ENCODE measurements at regions not wholly inside any gene's neighbourhood (a gene's known extent, or its start where the extent isn't known, plus 50 kb on each side); places are given as distances from the start of the nearest gene placed in this dataset.
"Not testable (repeated sequence)": the region's sequence is repeated elsewhere in the genome, so short reads cannot be mapped to it uniquely, and the experiment has no call there.

- DNase-seq (ENCODE audit: low read depth in 2 of 2), result no peak
These were observed 264.6 kb upstream of the TRIB2 start for GRCh38 chr2:12452185-12452584.

GRCh38 chr2:12453731-12454130, 263.0 kb upstream of the TRIB2 start:
- DNase-seq (ENCODE audit: low read depth in 2 of 2), result no peak

- no peak for DNase-seq (ENCODE audit: low read depth in 2 of 2)
These were observed 261.1 kb upstream of the TRIB2 start for GRCh38 chr2:12455661-12456060.

DNA sequence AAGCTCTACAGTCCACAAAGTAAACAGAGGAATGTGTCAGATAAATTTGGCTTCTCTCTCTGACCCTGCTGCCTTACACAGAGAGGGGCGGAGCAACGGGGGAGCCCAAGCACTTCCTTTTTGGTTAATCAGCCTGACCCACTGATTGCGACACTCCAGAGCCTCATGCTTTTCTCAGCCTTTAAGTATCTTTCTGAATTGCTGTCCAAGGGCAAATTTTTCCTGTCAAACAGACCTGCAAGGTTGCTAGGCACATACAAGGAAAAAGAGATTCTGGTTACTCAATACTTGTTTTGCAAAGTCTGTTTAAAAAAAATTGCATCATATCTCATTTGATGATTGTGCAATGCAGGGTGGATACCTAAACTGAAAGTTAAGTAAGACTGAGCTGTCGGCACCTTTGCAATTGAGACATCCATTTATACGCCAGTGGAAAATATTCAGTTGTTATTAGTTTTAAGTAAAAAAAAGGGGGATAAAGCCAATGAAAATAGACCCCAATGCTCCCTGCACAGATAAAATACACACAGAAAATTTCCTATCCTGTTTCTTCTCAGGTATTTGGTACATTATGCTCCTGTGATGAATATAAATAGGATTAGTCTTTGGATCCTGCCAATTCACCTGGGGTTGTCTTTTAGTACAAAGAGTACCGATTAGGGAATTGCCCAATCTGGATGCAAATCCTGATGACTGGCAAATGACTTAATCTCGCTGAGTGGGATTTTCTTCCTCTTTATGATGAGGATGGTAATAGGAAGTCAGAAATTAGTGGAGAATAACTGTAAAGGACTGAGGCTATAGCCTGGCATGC, 260.2 kb upstream of the TRIB2 start:
- DNase-seq (ENCODE audit: low read depth in 2 of 2), result peak; percentile 35 to 53

- DNase-seq (ENCODE audit: low read depth in 2 of 2), result no peak
These were observed 258.9 kb upstream of the TRIB2 start for GRCh38 chr2:12457831-12458230.

GRCh38 chr2:12463189-12463588, 253.5 kb upstream of the TRIB2 start:
- no peak for DNase-seq (ENCODE audit: low read depth in 2 of 2)

- no peak for DNase-seq (ENCODE audit: low read depth in 2 of 2)
These were observed 251.1 kb upstream of the TRIB2 start for GRCh38 chr2:12465631-12466135.

- DNase-seq (ENCODE audit: low read depth in 2 of 2), result no peak
These were observed 249.4 kb upstream of the TRIB2 start for GRCh38 chr2:12467303-12467702.

DNA sequence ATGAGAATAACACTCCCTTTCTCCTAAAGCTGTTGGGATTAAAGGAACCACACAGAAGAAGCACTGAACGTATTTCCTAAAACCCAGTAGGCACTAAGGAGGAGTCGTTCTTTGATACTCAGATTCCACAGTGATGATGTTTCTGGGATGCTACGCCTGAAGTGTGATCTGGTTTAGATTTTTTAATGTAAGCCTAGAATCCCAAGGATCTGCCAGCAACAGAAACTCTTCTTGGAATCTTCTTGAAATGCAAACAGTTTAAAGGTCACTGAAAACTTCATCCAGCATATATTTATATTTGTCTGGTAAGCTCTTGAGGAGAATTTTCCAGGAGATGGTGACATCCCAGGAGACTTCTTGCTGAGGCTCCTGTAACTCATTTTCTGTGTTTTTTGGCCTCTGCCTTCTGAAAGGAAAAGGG, 247.6 kb upstream of the TRIB2 start:
- DNase-seq (ENCODE audit: low read depth in 2 of 2), result no peak

- not testable (repeated sequence) for DNase-seq (ENCODE audit: low read depth in 2 of 2)
These were observed 244.5 kb upstream of the TRIB2 start for GRCh38 chr2:12472265-12472664.

DNA sequence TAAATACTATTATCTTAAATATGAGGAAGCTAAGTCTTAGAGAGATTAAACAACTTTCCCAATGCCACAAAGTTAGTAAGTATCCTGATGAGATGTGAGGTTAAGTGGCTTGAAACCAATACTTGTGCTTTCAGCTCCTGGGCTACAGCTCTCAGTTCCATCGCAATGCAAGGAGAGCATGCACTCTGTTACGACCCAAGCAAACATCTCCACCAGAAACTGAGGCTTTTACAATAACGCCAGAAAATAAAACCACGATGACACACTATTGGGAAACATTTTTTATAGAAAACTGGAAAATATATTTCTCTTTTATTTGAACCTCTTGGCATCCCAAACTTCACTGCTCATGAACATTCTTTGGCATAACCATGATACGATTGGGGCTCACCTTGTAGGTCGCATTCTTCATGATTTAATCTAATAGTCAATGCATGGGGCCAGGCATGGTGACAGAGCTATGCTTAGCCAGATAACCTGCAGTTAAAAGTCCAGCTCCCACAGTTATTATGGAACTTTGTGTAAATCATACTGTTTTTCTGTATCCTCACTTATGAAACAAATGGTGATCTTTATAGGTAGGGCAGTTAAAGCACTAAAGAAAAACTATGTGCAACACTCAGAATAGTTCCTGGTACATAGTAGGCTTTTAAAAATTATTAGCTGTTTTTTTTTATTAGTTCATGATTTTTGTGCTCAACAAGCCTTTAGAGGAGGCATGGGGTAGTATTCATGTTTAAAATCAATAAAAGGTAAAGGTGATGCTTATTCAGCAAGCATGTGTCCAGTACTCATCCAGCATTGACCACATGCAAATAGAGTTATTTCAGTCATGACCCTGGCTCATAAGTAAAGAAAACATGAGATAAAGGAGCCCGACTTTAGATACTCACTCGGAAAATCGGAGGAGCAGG, 238.3 kb upstream of the TRIB2 start:
- DNase-seq (ENCODE audit: low read depth in 2 of 2), result no peak

DNA sequence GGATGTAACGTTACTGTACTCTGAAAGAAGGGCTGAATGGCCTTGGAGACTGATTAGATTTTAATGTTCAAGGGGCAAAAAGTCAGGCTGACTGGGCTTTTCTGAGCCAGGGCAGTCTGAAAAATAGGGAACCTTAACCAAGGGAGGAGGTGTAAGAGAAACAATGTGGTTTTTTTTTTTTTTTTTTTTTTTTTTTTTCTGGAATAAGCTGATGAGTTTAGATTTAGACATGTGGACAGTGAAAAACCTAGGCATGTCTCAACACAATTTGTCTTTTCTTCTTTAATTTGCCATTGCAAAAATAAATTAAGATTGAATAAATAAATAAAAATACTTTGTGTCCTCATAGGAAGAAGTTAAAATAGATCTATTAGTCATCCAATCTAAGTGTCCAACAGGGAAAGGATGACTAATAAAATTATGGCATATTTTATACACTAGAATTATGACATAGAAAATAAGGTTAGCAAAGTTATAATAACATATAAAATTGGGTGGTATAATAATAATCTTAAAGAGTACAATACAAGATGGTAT, 237.6 kb upstream of the TRIB2 start:
- no peak for DNase-seq (ENCODE audit: low read depth in 2 of 2)

DNA sequence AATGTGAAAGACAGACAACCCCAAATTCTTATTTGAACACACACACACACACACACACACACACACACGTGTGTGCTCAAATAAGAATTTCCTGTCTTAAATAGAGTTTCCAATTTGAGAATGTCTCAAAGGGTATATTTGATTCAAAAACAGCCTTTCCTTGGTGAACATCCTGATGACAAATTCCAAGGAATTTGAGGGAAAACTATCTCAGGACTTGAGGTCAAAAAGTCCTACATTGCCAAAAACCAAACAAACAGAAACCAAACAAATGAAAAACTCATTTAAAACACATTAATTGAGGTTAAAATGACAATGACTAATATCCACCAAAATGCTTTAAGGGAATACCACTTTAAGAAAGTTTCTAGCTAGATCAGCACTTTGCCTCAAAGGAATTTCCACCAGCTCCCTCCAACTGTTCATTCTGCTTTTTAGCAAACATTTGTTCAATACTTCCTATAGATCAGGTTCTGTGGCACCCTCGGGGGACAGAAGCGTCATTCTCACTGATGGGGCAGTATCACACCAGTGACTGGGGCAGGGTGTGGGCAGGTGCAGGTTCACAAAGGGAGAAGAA, 232.1 kb upstream of the TRIB2 start:
- DNase-seq (ENCODE audit: low read depth in 2 of 2), result no peak

DNA sequence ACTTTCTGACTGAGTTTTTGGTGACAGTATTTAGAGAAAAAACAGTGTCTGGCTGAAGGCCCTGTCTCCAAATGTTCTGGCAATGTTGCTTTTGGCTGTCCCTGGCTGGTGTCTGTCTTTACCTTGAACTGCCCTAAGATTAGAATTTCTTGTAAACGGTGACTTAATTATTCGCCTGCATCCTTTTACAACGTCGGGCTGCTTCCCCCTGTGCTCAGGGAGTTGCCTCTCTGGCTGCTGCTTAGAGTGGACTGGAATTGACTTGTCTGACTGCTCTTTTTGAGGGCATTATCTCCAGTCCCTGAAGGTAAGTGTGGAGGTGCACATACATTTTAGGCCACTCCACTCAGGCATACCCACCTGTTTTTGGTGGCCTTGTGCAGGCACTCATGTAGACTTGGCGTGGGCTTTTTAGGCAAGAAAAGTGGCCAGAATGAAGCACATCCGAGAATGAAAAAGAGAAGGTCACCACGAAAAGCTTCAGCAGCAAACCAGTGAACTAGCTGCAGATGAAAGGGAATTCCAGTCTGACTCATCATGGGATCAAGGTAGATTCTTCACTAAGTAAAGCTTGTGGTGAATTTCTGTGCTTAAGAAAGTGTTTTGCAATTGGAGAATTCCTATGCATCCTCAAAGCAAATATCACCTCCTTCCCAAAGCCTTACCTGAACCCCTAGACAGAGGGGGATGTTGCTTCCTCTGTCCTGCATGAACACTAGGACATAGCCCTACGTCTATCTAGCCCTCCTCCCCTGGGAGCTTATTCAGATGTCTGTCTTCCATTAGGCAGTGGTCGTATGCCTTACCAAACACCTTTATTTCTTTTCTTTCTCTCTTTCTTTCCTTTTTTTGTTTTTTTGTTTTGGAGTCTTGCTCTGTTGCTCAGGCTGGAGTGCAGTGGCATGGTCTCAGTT, 230.3 kb upstream of the TRIB2 start:
- no peak for DNase-seq (ENCODE audit: low read depth in 2 of 2)

GRCh38 chr2:12487253-12488004, 229.3 kb upstream of the TRIB2 start:
- no peak for DNase-seq (ENCODE audit: low read depth in 2 of 2)

- DNase-seq (ENCODE audit: low read depth in 2 of 2), result peak in 1 of 2 donors; percentile 16
These were observed 228.1 kb upstream of the TRIB2 start for GRCh38 chr2:12488352-12489318.

GRCh38 chr2:12490641-12491040, 226.1 kb upstream of the TRIB2 start:
- no peak for DNase-seq (ENCODE audit: low read depth in 2 of 2)

- not testable (repeated sequence) for DNase-seq (ENCODE audit: low read depth in 2 of 2)
These were observed 224.4 kb upstream of the TRIB2 start for GRCh38 chr2:12492360-12492759.

DNA sequence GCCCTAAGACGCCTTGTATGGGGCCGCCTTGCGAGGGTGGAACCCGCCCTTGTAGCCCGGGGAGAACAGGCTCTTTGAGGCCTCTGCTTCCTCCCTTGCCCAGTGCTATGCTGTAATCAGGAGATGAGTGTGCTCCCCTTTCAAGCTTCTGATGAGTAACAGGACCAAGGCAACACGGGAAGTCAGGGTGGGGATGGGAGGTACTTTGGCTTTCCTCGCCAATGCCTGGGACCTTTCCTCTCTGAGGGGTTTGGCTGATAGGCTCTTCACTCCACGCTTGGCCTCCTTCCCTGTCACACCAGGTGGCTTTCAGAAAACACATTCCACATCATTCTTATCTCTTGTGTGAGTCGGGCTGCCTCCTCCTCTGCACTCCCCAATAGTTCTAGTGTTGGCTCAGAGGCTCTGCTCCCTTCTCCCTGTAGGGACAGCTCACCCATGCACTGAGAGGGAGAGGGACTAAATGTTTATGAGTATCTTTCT, 223.7 kb upstream of the TRIB2 start:
- no peak for DNase-seq (ENCODE audit: low read depth in 2 of 2)
